GM19239 (cell line): ENCODE measurements at regions not wholly inside any gene's neighbourhood (a gene's known extent, or its start where the extent isn't known, plus 50 kb on each side); places are given as distances from the start of the nearest gene placed in this dataset.
"Not testable (repeated sequence)": the region's sequence is repeated elsewhere in the genome, so short reads cannot be mapped to it uniquely, and the experiment has no call there.

Experiments
- DNase-seq: peaks from one replicate; pipeline ENCODE4 v3.0.0; 2011; ENCODE audit warnings: low spot score; ENCODE audit not compliant: insufficient read length
- FAIRE-seq: peaks from 2 replicates; lab custom pipeline; 2011; peaks lifted over from hg19 to GRCh38; lab: Jason Lieb, UNC

DNA sequence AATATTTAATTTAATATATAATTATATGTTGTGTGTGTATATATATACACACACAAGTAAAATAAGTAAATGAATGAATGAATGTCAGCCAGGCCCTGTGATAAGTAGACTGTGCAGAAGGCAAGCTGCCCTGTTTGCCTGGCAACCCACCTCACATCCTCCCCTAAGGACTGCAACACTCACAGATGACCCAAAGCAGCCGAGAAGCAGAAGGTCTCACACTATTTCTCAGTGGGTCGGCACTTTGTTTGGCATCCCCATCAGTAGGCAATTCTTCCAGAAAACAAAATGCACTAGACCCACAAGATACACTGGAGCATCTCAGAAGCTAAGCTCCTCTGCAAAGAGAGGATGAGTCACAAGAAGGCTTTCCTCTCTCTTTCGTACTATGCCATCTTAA is 152.1 kb upstream of the GRAMD2B start:
- DNase-seq (no peak), FAIRE-seq (no peak)

DNA sequence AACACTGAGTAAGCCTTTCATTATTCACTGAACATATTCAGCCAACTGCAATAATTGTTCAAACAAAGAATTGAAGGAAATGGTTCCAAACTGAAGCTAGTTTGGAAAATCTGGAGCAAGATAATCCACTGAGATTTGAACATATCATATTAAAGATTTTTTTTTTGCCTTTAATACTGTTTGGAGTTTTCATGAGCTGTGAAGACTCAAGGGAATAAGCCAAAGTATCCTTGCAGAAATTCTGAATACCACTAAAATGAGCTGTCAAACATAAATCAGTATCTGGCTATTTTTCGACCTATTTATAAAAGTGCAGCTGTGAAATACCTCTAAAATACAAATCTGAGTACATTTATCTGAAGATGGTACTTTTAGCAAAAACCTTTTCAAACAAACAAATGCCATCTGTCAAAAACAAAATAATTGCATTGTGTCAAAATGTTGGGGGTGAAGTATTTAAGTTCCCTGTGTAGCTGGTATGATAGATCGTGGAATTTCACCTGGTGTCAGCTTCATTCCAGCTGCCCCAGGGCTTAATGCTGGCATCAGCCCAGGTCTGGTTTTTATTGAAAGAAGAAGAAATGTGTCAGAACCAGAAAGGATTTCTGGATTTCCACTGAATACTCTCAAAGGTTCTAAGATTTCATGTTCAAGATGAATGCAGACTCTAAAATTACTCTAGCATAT is 149.0 kb upstream of the GRAMD2B start:
- FAIRE-seq: peak; percentile 11
- no peak for DNase-seq

DNA sequence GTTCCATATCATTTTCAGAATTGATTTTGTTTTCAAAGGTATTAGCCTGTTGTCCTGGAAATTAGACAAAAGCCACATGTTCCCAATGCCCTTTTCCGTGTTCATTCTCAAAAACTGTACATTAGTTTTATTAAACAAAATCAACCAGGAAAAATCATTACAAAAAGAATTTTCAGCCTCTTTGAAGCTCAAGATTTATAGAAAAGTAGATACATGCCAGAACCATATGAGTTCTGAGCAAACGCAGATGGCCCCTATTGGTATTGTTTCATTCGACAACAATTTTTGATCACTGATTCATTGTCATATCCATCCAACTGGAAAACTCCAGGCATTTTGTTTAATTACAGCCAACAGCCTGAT is 148.5 kb upstream of the GRAMD2B start:
- FAIRE-seq (no peak), DNase-seq (no peak)

DNA sequence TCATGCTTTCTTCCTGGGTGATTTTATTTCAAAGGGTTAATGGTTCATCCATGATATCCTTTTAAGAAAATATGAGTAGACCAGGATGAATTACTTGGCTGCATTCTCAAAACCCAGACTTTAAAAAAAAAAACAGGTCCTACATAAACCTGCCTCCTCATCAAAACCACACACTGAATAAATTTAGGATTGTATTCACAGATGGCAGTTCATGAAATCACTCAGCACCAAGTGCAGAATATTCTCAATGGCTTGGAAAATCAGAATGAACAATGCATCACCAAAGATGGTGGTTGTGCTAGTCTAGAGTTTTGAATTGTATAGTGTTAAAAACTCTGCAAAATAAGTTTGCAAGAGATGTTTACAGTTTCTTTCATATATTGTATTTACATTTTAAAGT is 145.4 kb upstream of the GRAMD2B start:
- FAIRE-seq (no peak), DNase-seq (no peak)

DNA sequence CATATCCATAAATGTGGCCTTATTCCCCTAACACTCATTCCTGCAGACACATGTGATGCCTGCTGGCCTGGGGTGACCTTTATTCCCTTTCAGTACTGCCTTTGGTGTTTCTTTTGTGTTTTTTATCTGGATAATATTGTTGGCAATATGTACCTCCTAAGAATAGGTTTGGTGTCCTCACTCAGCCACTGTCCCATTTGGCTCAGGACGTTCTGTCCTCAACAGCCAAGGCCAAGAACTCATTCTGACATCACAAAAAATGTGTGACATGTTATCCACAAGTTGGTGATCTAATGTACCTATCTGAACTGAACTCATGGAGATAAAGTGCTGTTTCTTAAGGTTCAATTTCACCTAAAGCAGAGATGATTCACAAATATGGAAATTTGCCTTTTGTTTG is 142.9 kb upstream of the GRAMD2B start:
- DNase-seq (no peak), FAIRE-seq (no peak)

DNA sequence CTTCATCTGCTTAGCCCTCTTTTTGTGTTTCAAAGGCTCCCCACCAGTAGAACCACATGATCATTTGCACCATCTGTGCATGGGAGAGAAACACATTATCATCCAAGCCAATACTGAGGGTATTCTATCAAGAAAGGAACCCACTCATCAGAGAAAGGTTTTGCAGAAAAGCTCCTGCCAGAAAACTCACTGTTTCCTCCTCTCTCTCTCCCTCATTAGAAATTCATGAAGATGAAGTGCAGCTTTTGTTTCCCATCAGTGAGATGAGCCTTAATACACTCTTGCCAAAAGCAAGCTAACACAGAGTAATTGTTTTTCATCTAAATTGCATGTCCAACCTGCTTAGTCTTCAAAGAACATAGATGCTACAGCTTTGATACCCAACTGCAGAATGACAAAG is 142.4 kb upstream of the GRAMD2B start:
- FAIRE-seq (no peak), DNase-seq (no peak)

DNA sequence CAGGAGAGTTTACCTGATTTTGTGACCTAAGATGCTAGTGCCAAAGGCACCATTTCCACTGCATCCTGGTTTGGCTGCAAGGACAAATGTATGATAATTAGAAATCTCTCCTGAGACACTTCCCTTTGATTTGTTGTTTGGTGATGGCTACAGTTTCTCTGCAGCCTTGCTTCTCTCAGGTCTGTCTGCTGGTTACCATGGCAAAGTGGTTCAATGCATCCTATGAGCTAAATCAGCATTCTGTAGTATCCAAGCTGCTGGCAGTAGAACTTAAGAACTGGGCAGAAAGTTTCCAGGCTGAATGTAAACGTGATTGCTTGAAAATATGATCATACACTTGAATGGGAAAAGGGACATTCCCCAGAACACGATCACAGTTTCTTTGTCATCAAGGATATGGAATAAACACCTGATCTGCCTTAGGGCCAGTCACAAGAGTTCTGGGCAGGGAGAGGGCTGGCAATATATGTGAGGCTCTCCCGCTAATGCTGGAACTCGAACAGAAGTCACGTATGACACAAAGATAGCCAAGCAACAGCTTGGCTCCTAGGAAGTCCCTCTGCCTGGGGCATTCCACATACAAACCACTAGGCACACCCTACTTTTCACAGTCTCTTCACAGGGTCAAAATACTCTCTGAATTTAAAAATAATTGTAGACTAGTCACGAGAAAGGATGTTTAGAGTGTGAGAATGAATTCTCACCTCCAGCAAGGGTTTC is 138.1 kb upstream of the GRAMD2B start:
- no peak for DNase-seq

DNA sequence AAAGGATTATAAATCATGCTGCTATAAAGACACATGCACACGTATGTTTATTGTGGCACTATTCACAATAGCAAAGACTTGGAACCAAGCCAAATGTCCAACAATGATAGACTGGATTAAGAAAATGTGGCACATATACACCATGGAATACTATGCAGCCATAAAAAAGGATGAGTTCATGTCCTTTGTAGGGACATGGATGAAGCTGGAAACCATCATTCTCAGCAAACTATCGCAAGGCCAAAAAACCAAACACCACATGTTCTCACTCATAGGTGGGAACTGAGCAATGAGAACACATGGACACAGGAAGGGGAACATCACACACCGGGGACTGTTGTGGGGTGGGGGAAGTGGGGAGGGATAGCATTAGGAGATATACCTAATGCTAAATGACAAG is 127.1 kb upstream of the GRAMD2B start:
- not testable (repeated sequence) for DNase-seq, FAIRE-seq

More for the DNA sequence above, 138.1 kb upstream of the GRAMD2B start:
- no peak for FAIRE-seq

DNA sequence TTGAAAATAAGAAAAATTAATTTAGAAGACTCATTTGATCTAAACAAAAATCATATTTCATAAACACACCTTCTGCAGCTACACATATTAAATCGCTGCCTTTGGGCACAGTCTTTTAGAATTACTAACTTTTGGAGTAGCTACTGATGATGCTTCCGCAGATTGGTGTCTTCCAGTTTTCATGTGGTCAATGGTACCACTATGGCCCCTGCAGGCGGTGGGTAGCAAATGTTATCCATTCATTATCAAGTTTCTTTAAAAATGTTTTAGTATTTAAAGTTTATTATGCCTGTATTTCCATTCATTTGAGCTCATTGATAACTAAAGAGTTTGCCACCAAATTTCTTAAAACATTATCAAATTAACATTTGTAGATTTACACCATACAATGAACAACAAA is 122.9 kb upstream of the GRAMD2B start:
- FAIRE-seq (no peak), DNase-seq (no peak)

DNA sequence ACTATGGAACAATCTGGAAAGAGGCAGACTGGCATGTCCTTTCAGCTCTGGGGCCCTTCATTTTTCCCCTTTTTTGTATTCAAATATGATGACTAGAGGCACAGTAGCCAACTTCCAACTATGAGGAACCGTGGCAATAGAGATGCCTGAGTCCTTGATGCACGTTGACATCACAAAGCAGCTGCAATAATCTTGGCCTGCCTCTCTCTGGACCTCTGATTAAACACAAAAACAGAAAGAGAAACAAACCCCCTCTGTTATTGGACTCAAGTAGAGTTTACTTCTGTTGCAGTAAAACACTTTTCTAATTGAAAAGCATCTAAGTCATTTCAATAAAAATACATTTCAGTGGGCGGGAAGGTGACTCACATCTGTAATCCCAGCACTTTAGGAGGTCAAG is 122.2 kb upstream of the GRAMD2B start:
- DNase-seq (no peak), FAIRE-seq (no peak)

DNA sequence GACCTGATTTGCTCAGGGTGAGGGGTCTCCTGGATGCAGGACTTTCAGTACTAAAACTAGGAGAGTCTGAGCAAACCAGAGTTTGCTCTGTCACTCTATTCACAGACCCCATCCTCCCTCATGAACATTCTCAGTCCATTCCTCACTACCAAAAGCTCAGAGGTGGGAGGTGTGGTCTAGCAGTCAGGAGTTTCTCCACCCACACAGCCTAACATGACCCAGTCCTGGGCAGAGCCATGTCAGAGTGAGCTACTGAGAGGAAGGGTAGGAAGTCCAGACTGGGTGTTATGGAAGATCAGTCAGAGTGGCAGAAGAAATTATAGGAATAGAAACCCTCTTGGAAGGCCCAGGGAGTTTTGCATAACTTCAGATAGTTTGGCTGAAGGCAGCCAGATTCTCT is 113.3 kb upstream of the GRAMD2B start:
- DNase-seq: no peak
- no peak for FAIRE-seq

DNA sequence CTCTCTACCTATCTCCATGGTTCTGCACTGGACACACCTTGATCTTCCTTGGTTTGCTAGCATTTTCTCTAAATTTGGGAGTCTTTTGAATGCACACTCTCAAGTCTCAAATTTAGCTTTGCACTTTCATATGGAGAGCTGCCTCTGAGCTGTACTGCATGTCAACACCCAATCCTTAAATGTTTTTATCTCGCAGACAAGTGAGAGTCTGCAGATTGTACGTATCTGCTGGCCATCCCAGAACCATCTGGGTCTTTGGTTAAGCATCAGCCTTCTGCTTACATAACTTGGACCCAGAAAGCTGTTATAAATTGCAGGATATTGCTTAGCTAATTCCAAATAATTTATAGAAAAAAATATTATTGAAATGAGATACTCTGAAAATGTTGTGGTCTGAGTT is 111.4 kb upstream of the GRAMD2B start:
- no peak for FAIRE-seq

DNA sequence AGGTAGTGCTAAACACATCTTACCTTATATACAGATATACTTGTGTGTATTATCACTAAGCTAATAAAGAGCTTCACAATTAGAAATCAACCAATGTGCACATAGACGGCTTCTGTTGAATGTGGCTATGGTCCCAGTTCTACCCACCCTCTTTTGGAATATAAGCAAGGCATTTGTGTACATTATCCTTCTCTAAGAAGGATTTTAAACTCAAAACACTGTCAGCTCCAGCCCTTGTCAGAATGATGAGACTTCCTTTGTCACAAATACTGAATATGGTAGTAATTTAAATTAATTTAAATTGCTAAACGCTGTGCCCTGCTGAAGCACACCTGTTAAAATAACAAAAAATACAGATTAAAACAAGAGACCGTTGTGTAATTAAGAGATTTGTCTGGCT is 107.9 kb upstream of the GRAMD2B start:
- no peak for FAIRE-seq
- DNase-seq: no peak

More for the DNA sequence above, 111.4 kb upstream of the GRAMD2B start:
- DNase-seq: no peak

DNA sequence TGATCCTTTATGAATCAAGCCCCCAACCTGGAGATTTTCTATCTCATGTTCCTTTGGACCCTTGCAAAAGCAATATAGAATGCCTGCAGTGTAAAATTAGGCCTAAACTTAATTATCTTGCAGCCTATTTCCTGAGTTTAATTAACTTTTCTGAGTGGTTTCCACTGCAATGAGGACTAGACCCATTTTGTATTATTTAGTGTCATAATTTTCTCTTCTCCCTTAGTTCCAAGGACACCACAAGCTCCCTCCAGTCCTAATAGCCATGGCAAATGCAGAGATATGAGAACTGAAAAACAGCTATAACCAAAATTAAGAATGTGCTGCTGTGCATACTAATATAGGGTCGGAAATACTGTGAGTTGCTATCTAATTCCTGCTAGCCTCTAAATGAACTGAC is 90.9 kb upstream of the GRAMD2B start:
- DNase-seq (no peak), FAIRE-seq (no peak)

DNA sequence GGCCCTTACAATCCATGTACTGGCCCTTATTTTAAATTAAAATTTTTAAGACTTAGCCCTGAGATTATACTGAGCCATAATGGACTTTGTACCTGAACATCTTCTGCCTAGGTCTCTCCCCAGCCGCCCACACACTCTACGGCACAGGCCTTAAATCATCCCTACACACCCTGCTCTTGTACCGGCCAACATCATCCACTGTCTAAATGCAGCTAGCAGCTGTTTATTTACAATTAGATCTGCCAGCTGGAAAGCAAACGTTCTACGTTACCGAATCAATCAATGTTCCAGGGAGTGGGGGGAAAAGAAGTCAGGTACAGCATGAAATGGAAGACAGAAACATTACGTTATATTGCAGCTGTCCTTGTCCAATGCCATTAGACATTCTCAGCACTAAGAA is 88.4 kb upstream of the GRAMD2B start:
- DNase-seq (no peak), FAIRE-seq (no peak)

DNA sequence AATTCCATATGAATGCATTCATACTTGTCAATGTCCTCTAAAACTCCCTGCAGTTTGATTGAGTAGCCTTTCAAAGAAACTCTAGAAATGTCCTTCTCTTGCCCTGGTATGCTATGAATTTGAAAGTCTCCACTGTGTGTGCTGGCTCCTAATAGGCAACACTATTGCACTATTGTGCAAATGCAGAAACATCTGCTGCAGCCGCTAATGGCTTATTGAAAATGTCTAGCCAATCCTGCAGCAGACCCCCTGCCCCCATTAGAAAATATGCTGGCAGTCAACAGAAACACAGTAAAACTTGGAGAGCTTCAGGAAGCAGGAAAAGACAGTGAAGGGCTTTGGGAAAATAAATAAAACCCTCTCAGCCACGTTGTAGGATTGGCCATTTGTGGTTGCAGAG is 87.3 kb upstream of the GRAMD2B start:
- FAIRE-seq (no peak), DNase-seq (no peak)

DNA sequence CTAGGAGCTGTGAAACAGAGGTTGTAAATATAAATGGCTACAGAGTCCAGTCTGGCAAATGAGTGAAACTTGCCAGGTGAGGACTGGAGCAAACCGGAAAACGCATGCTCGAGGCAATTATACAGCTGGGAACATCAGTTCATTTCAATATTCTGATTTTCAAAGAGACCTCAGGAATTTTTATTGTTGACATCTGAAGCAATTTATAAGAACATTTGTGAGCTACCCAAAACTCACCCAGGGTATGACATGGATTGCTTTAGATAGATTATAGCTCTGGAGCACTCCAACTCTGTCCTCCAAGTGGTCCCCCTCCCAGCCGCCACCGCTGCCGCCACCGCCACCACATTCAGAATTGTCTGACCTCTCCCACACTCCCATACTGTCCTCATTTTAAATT is 84.6 kb upstream of the GRAMD2B start:
- DNase-seq (no peak), FAIRE-seq (no peak)

DNA sequence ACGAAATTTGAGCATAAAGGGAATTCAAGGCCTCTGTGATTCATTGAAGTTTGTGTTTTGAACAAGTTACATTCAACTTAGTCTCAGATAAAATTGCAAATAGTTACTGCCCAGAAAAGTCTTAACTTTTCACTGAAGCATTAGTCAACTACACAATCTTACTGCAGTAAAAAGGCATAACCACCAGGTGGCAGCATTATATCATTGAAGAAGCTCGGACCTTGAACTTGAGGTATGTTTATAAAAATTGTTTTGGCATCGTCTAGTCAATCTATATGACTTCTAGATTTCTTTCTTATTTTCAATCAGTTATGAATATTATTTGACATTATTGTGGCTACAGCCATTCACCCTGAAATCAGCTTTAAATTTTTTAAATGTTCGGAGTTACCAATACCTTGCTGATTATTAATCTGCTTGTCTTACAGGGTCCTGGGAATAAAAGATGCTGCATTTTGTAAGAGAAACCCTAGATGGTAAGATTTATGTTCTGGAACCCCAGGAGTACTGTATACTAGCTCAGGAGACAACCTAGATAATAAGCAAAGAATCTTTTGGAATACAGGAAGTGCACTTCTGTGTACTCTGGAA is 83.9 kb upstream of the GRAMD2B start:
- peak; percentile 26 for DNase-seq

DNA sequence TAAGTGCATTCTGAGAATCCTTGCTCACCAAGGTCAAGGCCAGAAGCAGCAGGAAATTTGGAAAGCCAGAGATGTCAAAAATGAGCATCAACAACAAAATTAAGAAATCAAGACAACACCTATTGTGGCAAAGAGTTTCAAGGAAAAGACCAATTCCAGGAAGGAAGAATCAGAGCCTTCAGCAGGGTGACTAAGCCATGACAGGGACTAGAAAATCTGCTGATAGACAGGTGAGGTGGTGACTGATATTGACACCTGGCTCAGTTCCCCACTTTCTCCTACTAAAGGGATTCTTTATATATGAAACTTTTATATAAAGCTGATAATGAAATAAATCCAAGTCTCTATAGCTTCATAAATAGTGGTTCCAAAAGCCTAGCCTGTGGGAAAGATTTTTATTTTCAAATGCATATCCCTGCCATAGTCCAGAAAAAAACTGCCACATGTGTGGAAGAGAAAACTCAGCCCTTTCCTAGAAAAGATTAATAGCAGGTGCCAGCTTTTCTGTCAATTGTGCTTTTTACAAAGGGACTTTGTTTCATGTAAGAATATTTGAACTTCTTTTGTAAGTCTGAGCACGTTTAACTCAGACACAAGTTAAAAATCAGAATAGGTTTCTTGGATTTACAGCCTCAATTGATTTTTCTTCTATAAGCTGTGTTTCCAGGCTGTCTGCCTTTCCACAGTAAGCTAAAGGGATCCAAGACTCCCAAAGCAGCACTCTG is 81.1 kb upstream of the GRAMD2B start:
- DNase-seq (no peak), FAIRE-seq (no peak)

More for the DNA sequence above, 83.9 kb upstream of the GRAMD2B start:
- peak; percentile 94 for FAIRE-seq

DNA sequence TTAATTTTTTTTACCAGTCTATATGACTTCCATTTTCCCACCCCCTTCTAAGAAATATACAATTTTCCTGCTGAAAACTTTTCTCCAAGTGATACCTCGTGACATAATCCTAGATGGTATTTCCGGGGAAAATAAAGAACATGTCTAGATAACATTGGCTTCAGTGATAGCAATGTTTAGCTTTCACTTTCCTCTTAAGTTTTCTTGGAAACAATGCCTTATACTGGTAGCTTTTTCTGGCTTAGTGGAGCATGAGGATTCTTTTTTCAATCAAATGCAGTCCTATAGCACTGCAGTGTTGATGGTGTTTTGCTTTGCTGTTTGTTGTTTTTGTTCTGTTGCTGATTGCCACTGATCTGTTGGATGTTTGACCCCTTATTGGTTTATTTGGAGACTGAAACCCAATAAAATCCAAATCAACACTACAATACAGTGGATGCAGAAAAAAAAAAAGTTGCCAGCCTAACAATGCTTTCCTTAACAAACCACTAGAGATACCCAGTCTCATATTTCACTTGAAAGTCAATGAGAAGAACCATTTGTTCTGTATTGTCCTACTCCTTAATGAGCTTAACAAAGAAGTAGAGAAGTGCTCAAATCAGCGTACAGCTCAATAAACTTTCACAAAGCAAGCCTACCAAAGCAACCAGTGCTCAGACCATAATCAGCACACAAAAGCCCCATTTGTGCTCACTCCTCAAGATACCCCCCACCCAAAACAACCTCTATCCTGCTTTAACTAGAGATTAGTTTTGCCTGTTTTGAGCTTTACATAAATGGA is 74.2 kb upstream of the GRAMD2B start:
- DNase-seq (no peak), FAIRE-seq (no peak)
